GM21737 (cell line): ENCODE measurements at regions not wholly inside any gene's neighbourhood (a gene's known extent, or its start where the extent isn't known, plus 50 kb on each side); places are given as distances from the start of the nearest gene placed in this dataset.
"Not testable (repeated sequence)": the region's sequence is repeated elsewhere in the genome, so short reads cannot be mapped to it uniquely, and the experiment has no call there.

Experiments
- ATAC-seq: cut with Tn5 transposase; IDR thresholded peaks from one replicate; pipeline ENCODE4 v1.9.1; 2021; ENCODE audit warnings: mild to moderate bottlenecking, moderate library complexity; ENCODE audit not compliant: unreplicated experiment

GRCh38 chrY:14344648-14345333 lies 179.5 kb upstream of the NLGN4Y start:
- peak; percentile 50 for ATAC-seq

- no peak for ATAC-seq
Measured at GRCh38 chrY:14351590-14351989, 172.7 kb upstream of the NLGN4Y start.

GRCh38 chrY:14356154-14356553 lies 168.2 kb upstream of the NLGN4Y start:
- no peak for ATAC-seq

- ATAC-seq: no peak
Measured at GRCh38 chrY:14360748-14361500, 163.4 kb upstream of the NLGN4Y start.

GRCh38 chrY:14373608-14374007 lies 150.7 kb upstream of the NLGN4Y start:
- no peak for ATAC-seq

GRCh38 chrY:14378217-14378616 lies 146.1 kb upstream of the NLGN4Y start:
- ATAC-seq: no peak

- ATAC-seq: not testable (repeated sequence)
Measured at GRCh38 chrY:14410549-14411030, 113.7 kb upstream of the NLGN4Y start.

GRCh38 chrY:14411334-14411733 lies 113.0 kb upstream of the NLGN4Y start:
- ATAC-seq: no peak

- no peak for ATAC-seq
Measured at GRCh38 chrY:14436546-14436945, 87.8 kb upstream of the NLGN4Y start.

GRCh38 chrY:14437626-14438025 lies 86.7 kb upstream of the NLGN4Y start:
- no peak for ATAC-seq

GRCh38 chrY:14438395-14438794 lies 85.9 kb upstream of the NLGN4Y start:
- ATAC-seq: no peak

GRCh38 chrY:14444550-14444949 lies 79.8 kb upstream of the NLGN4Y start:
- no peak for ATAC-seq

GRCh38 chrY:14468151-14468683 lies 56.1 kb upstream of the NLGN4Y start:
- ATAC-seq: no peak

- no peak for ATAC-seq
Measured at GRCh38 chrY:14472421-14472820, 51.9 kb upstream of the NLGN4Y start.

- no peak for ATAC-seq
Measured at GRCh38 chrY:14473320-14473719, 51.0 kb upstream of the NLGN4Y start.
